Stimulated activated CD4-positive, alpha-beta T cell treated with anti-CD3 and anti-CD28 coated beads, Interleukin-4, amount 100 ng/mL, for 1 hour (primary cell): ENCODE measurements at regions not wholly inside any gene's neighbourhood (a gene's known extent, or its start where the extent isn't known, plus 50 kb on each side); places are given as distances from the start of the nearest gene placed in this dataset.

Experiments used
- DNase-seq: peaks from one replicate; pipeline ENCODE4 v3.0.0-alpha.2; 2020

- DNase-seq, result no peak
These were observed 1471.6 kb downstream of the TBC1D22A start for GRCh38 chr22:48234011-48234410.

- DNase-seq, result no peak
These were observed 1471.1 kb downstream of the TBC1D22A start for GRCh38 chr22:48233586-48233985.

- no peak for DNase-seq
These were observed 1466.0 kb downstream of the TBC1D22A start for GRCh38 chr22:48228468-48228867.

GRCh38 chr22:48227341-48228018 lies 1465.0 kb downstream of the TBC1D22A start:
- no peak for DNase-seq

- DNase-seq, result no peak
These were observed 1463.9 kb downstream of the TBC1D22A start for GRCh38 chr22:48226026-48227013.

- DNase-seq, result no peak
These were observed 1461.9 kb downstream of the TBC1D22A start for GRCh38 chr22:48224332-48224731.

GRCh38 chr22:48223488-48224190 lies 1461.2 kb downstream of the TBC1D22A start:
- no peak for DNase-seq

GRCh38 chr22:48222742-48223487 lies 1460.5 kb downstream of the TBC1D22A start:
- no peak for DNase-seq

- no peak for DNase-seq
These were observed 1456.5 kb downstream of the TBC1D22A start for GRCh38 chr22:48218889-48219420.

- no peak for DNase-seq
These were observed 1455.1 kb downstream of the TBC1D22A start for GRCh38 chr22:48217596-48217995.

- DNase-seq, result no peak
These were observed 1450.3 kb downstream of the TBC1D22A start for GRCh38 chr22:48212727-48213126.

- no peak for DNase-seq
These were observed 1448.4 kb downstream of the TBC1D22A start for GRCh38 chr22:48210812-48211211.

GRCh38 chr22:48210198-48210580 lies 1447.7 kb downstream of the TBC1D22A start:
- no peak for DNase-seq

- DNase-seq, result no peak
These were observed 1447.2 kb downstream of the TBC1D22A start for GRCh38 chr22:48209473-48210197.

- no peak for DNase-seq
These were observed 1446.4 kb downstream of the TBC1D22A start for GRCh38 chr22:48208894-48209293.

GRCh38 chr22:48207919-48208535 lies 1445.6 kb downstream of the TBC1D22A start:
- DNase-seq, result no peak

GRCh38 chr22:48205790-48206189 lies 1443.3 kb downstream of the TBC1D22A start:
- no peak for DNase-seq

- no peak for DNase-seq
These were observed 1442.7 kb downstream of the TBC1D22A start for GRCh38 chr22:48205161-48205560.

GRCh38 chr22:48204296-48204695 lies 1441.8 kb downstream of the TBC1D22A start:
- no peak for DNase-seq

GRCh38 chr22:48199667-48200066 lies 1437.2 kb downstream of the TBC1D22A start:
- DNase-seq, result no peak
